CD4-positive, CD25-positive, alpha-beta regulatory T cell (primary cell): ENCODE measurements at regions not wholly inside any gene's neighbourhood (a gene's known extent, or its start where the extent isn't known, plus 50 kb on each side); places are given as distances from the start of the nearest gene placed in this dataset.

Experiments used
- ATAC-seq, 2 donors: fragments of 150-1000 bp; cut with Tn5 transposase; one replicate each; pipeline ENCODE4 v1.10.0; 2021; ENCODE audit warnings: low read depth in 2 of 2, moderate number of reproducible peaks in 2 of 2, moderate library complexity in 1 of 2
- DNase-seq, 3 donors: peaks; one replicate each; pipeline versions ENCODE4 v3.0.0 to v3.0.0-alpha.2; 2012 to 2022; ENCODE audit warnings: mixed read lengths in 1 of 3
- H3K27ac ChIP-seq: one replicate; pipeline ENCODE4 v1.7.0; 2013; ENCODE audit warnings: mild to moderate bottlenecking, low read length; ENCODE audit not compliant: insufficient read depth, poor library complexity, severe bottlenecking
- H3K27me3 ChIP-seq: one replicate; pipeline ENCODE4 v1.7.0; 2013; ENCODE audit warnings: low read length; ENCODE audit not compliant: control insufficient read depth, insufficient read depth
- H3K36me3 ChIP-seq: one replicate; pipeline ENCODE4 v1.7.0; 2013; ENCODE audit warnings: mild to moderate bottlenecking, low read length, moderate library complexity; ENCODE audit not compliant: control insufficient read depth, insufficient read depth
- H3K4me1 ChIP-seq: 2 replicates; pipeline ENCODE4 v1.7.0; 2013; ENCODE audit warnings: mild to moderate bottlenecking, low read length; ENCODE audit not compliant: insufficient read depth, control insufficient read depth, poor library complexity, severe bottlenecking
- H3K4me3 ChIP-seq: one replicate; pipeline ENCODE4 v1.7.0; 2013; ENCODE audit warnings: low read depth, mild to moderate bottlenecking, low read length, moderate library complexity
- H3K9me3 ChIP-seq, 2 experiments: 1 replicate in 1 of 2; 2 replicates in 1 of 2; pipeline ENCODE4 v1.7.0; 2013; ENCODE audit warnings: low read length in 2 of 2, mild to moderate bottlenecking in 1 of 2, moderate library complexity in 1 of 2; ENCODE audit not compliant: control insufficient read depth in 2 of 2
- H3K27ac Mint-ChIP-seq, 3 donors: one replicate each; pipeline ENCODE4 v1.8.0; 2020 to 2022; ENCODE audit warnings: mild to moderate bottlenecking in 3 of 3, mixed read lengths in 3 of 3, moderate library complexity in 2 of 3
- H3K27me3 Mint-ChIP-seq: one replicate; pipeline ENCODE4 v1.8.0; 2022; ENCODE audit warnings: mild to moderate bottlenecking, mixed read lengths
- H3K36me3 Mint-ChIP-seq: one replicate; pipeline ENCODE4 v1.8.0; 2020; ENCODE audit warnings: mixed read lengths
- H3K4me1 Mint-ChIP-seq, 4 donors: one replicate each; pipeline ENCODE4 v1.8.0; 2020 to 2022; ENCODE audit warnings: mixed read lengths in 4 of 4, mild to moderate bottlenecking in 1 of 4
- H3K4me3 Mint-ChIP-seq, 4 donors: one replicate each; pipeline ENCODE4 v1.8.0; 2020 to 2022; ENCODE audit warnings: mild to moderate bottlenecking in 4 of 4, mixed read lengths in 4 of 4, moderate library complexity in 3 of 4
- H3K9me3 Mint-ChIP-seq, 7 donors: one replicate each; pipeline ENCODE4 v1.8.0; 2020 to 2022; ENCODE audit warnings: mixed read lengths in 7 of 7, mild to moderate bottlenecking in 3 of 7, moderate library complexity in 2 of 7

GRCh38 chrX:109926743-109927662, 75.9 kb upstream of the TMEM164 start:
- Mint-ChIP-seq H3K4me3 (no peak overlapping the region), H3K27ac (no peak overlapping the region), H3K27me3 (no peaks in the 10 kb centered on the region), H3K36me3 (no peaks in the 10 kb centered on the region), H3K4me1 (no peaks in the 10 kb centered on the region), H3K9me3 (peaks cover 0 to 2% (median 0%) of the 10 kb centered on the region in 7 donors)
- Histone ChIP-seq H3K36me3 (no peaks in the 10 kb centered on the region), H3K9me3 (no peaks in the 10 kb centered on the region), H3K4me3 (no peak overlapping the region), H3K27me3 (no peaks in the 10 kb centered on the region), H3K27ac (no peak overlapping the region), H3K4me1 (no peaks in the 10 kb centered on the region)
- DNase-seq (no peak), ATAC-seq (no peak)

GRCh38 chrX:109927663-109928273, 75.1 kb upstream of the TMEM164 start:
- Mint-ChIP-seq H3K27me3 (no peaks in the 10 kb centered on the region), H3K4me3 (no peak overlapping the region), H3K9me3 (peaks cover 0 to 2% (median 0%) of the 10 kb centered on the region in 7 donors), H3K36me3 (no peaks in the 10 kb centered on the region), H3K27ac (no peak overlapping the region), H3K4me1 (no peaks in the 10 kb centered on the region)
- Histone ChIP-seq H3K9me3 (no peaks in the 10 kb centered on the region), H3K4me3 (no peak overlapping the region), H3K36me3 (no peaks in the 10 kb centered on the region), H3K27me3 (no peaks in the 10 kb centered on the region), H3K27ac (no peak overlapping the region), H3K4me1 (no peaks in the 10 kb centered on the region)
- DNase-seq (no peak), ATAC-seq (no peak)

GRCh38 chrX:109928596-109929335, 74.1 kb upstream of the TMEM164 start:
- H3K4me3 Mint-ChIP-seq = no peak overlapping the region
- DNase-seq (no peak), ATAC-seq (no peak)
- H3K27ac ChIP-seq = no peak overlapping the region
- no peaks in the 10 kb centered on the region for H3K9me3 ChIP-seq
- H3K9me3 Mint-ChIP-seq = peaks cover 0 to 2% (median 0%) of the 10 kb centered on the region in 7 donors
- H3K4me1 ChIP-seq = no peaks in the 10 kb centered on the region
- no peaks in the 10 kb centered on the region for H3K27me3 Mint-ChIP-seq
- H3K4me1 Mint-ChIP-seq = no peaks in the 10 kb centered on the region
- no peaks in the 10 kb centered on the region for H3K36me3 Mint-ChIP-seq
- H3K27ac Mint-ChIP-seq = no peak overlapping the region
- no peaks in the 10 kb centered on the region for H3K27me3 ChIP-seq
- H3K36me3 ChIP-seq = no peaks in the 10 kb centered on the region
- H3K4me3 ChIP-seq = no peak overlapping the region

GRCh38 chrX:109931677-109932076, 71.2 kb upstream of the TMEM164 start:
- Mint-ChIP-seq H3K9me3 (peaks cover 0 to 4% (median 0%) of the 10 kb centered on the region in 7 donors), H3K27me3 (no peaks in the 10 kb centered on the region), H3K36me3 (no peaks in the 10 kb centered on the region), H3K4me1 (no peaks in the 10 kb centered on the region), H3K27ac (no peak overlapping the region), H3K4me3 (no peak overlapping the region)
- H3K4me1 ChIP-seq = no peaks in the 10 kb centered on the region
- peaks cover 2% of the 10 kb centered on the region for H3K27me3 ChIP-seq
- H3K27ac ChIP-seq = no peak overlapping the region
- no peaks in the 10 kb centered on the region for H3K9me3 ChIP-seq
- DNase-seq (no peak), ATAC-seq (no peak)
- H3K36me3 ChIP-seq = no peaks in the 10 kb centered on the region
- H3K4me3 ChIP-seq = no peak overlapping the region

- no peak overlapping the region for H3K27ac ChIP-seq
- no peaks in the 10 kb centered on the region for H3K4me1 ChIP-seq
- peaks cover 6% of the 10 kb centered on the region for H3K27me3 ChIP-seq
- Mint-ChIP-seq H3K27ac (no peak overlapping the region), H3K27me3 (peaks cover under 1% of the 10 kb centered on the region), H3K4me1 (no peaks in the 10 kb centered on the region), H3K36me3 (no peaks in the 10 kb centered on the region), H3K9me3 (peaks cover 0 to 4% (median 0%) of the 10 kb centered on the region in 7 donors), H3K4me3 (no peak overlapping the region)
- H3K9me3 ChIP-seq = no peaks in the 10 kb centered on the region
- DNase-seq = no peak
- no peaks in the 10 kb centered on the region for H3K36me3 ChIP-seq
- no peak overlapping the region for H3K4me3 ChIP-seq
- ATAC-seq = no peak
Measured at GRCh38 chrX:109934434-109934833, 68.5 kb upstream of the TMEM164 start.

GRCh38 chrX:109934935-109935334, 68.0 kb upstream of the TMEM164 start:
- DNase-seq (no peak), ATAC-seq (no peak)

GRCh38 chrX:109936114-109936513, 66.8 kb upstream of the TMEM164 start:
- Mint-ChIP-seq H3K27ac (no peak overlapping the region), H3K4me1 (no peaks in the 10 kb centered on the region), H3K36me3 (no peaks in the 10 kb centered on the region), H3K27me3 (peaks cover 5% of the 10 kb centered on the region), H3K9me3 (peaks cover 0 to 4% (median 0%) of the 10 kb centered on the region in 7 donors), H3K4me3 (no peak overlapping the region)
- Histone ChIP-seq H3K9me3 (no peaks in the 10 kb centered on the region), H3K36me3 (no peaks in the 10 kb centered on the region), H3K27me3 (peaks cover 6% of the 10 kb centered on the region), H3K27ac (no peak overlapping the region), H3K4me3 (no peak overlapping the region), H3K4me1 (no peaks in the 10 kb centered on the region)
- ATAC-seq (no peak), DNase-seq (no peak)

More at GRCh38 chrX:109934935-109935334, 68.0 kb upstream of the TMEM164 start:
- no peak overlapping the region for H3K27ac Mint-ChIP-seq
- Histone ChIP-seq H3K9me3 (no peaks in the 10 kb centered on the region), H3K4me3 (no peak overlapping the region), H3K27ac (no peak overlapping the region), H3K27me3 (peaks cover 6% of the 10 kb centered on the region), H3K4me1 (no peaks in the 10 kb centered on the region), H3K36me3 (no peaks in the 10 kb centered on the region)
- H3K36me3 Mint-ChIP-seq = no peaks in the 10 kb centered on the region
- H3K27me3 Mint-ChIP-seq = peaks cover 5% of the 10 kb centered on the region
- peaks cover 0 to 4% (median 0%) of the 10 kb centered on the region in 7 donors for H3K9me3 Mint-ChIP-seq
- no peaks in the 10 kb centered on the region for H3K4me1 Mint-ChIP-seq
- no peak overlapping the region for H3K4me3 Mint-ChIP-seq
